GM12878 (cell line): ENCODE measurements at regions not wholly inside any gene's neighbourhood (a gene's known extent, or its start where the extent isn't known, plus 50 kb on each side); places are given as distances from the start of the nearest gene placed in this dataset.

Experiments used
- ATAC-seq: fragments of 200-7000 bp; cut with Tn5 transposase; 3 replicates; pipeline ENCODE4 v1.9.1; 2020; ENCODE audit warnings: mild to moderate bottlenecking, moderate library complexity
- BruUV-seq: library from RNA; stranded (reverse); fragments of 400-500 nt; replicated peaks from 2 replicates; lab custom pipeline; 2021; lab: Mats Ljungman, UMichigan
- CTCF ChIA-PET: fragments of 300-600 bp; sonication (Branson Sonifier 250); formaldehyde crosslinking; extraction: SDS; loops from one replicate; lab custom pipeline; 2021; ENCODE audit warnings: inconsistent platforms; lab: Yijun Ruan, JAX
- POLR2A ChIA-PET: fragments of 350-600 bp; formaldehyde crosslinking; extraction: SDS; loops from one replicate; lab custom pipeline; 2021; ENCODE audit warnings: inconsistent platforms; lab: Charles Lee
- RAD21 ChIA-PET: fragments of 300-600 bp; sonication (Branson Sonifier 250); formaldehyde crosslinking; loops from one replicate; lab custom pipeline; 2023; ENCODE audit warnings: antibody characterized with exemption; ENCODE audit not compliant: unreplicated experiment; lab: Charles Lee
- SMC1A ChIA-PET: fragments of 300-600 bp; sonication (Branson Sonifier 250); formaldehyde crosslinking; loops from one replicate; lab custom pipeline; 2023; ENCODE audit not compliant: unreplicated experiment, uncharacterized antibody; lab: Charles Lee
- DNase-seq: peaks from one replicate; pipeline ENCODE4 v3.0.0-alpha.2; 2011; ENCODE audit warnings: low read depth, low spot score
- FAIRE-seq: peaks from 3 replicates; lab custom pipeline; 2011; peaks lifted over from hg19 to GRCh38; lab: Jason Lieb, UNC
- H2AFZ ChIP-seq: 2 replicates; pipeline ENCODE4 v1.6.0; 2011; ENCODE audit warnings: low read depth, low read length, control low read depth; ENCODE audit not compliant: control insufficient read depth
- H3K27ac ChIP-seq: 2 replicates; pipeline ENCODE4 v1.5.1; 2011; ENCODE audit warnings: control low read depth; ENCODE audit not compliant: control insufficient read depth, insufficient read depth
- H3K27me3 ChIP-seq, 2 experiments: replicated peaks in 1 of 2; 2 replicates each; pipeline versions ENCODE4 v1.6.0 to v1.6.1; 2011; ENCODE audit warnings: low read length in 1 of 2; ENCODE audit not compliant: control insufficient read depth in 2 of 2, insufficient read depth in 2 of 2
- H3K36me3 ChIP-seq, 2 experiments: 2 replicates each; pipeline ENCODE4 v1.5.1; 2011; ENCODE audit warnings: low read length in 1 of 2; ENCODE audit not compliant: control insufficient read depth in 2 of 2, insufficient read depth in 2 of 2
- H3K4me1 ChIP-seq: 2 replicates; pipeline ENCODE4 v1.6.1; 2011; ENCODE audit warnings: mild to moderate bottlenecking, low read length, moderate library complexity, mixed read lengths; ENCODE audit not compliant: control insufficient read depth, insufficient read depth
- H3K4me2 ChIP-seq: 2 replicates; pipeline ENCODE4 v1.6.0; 2011; ENCODE audit warnings: control low read depth; ENCODE audit not compliant: control insufficient read depth, insufficient read depth
- H3K4me3 ChIP-seq: fragments of 200-600 bp; sonication (generic); 2 replicates; pipeline ENCODE4 v1.5.1; 2016
- H3K79me2 ChIP-seq: 2 replicates; pipeline ENCODE4 v1.6.0; 2011; ENCODE audit warnings: low read length; ENCODE audit not compliant: control insufficient read depth, insufficient read depth
- H3K9ac ChIP-seq: 2 replicates; pipeline ENCODE4 v1.8.0; 2011; ENCODE audit warnings: low read length, control low read depth, mixed read lengths; ENCODE audit not compliant: control insufficient read depth, insufficient read depth
- H3K9me3 ChIP-seq: replicated peaks from 3 replicates; pipeline ENCODE4 v1.5.1; 2011; ENCODE audit warnings: mild to moderate bottlenecking, low read length; ENCODE audit not compliant: control insufficient read depth, insufficient read depth
- H4K20me1 ChIP-seq: 2 replicates; pipeline ENCODE4 v1.6.0; 2011; ENCODE audit not compliant: control insufficient read depth, insufficient read depth
- ASH2L ChIP-seq: fragments of 300-600, 200-600 bp; sonication (generic); IDR thresholded peaks from 2 replicates; pipeline ENCODE4 v1.6.1; 2017; ENCODE audit warnings: low read depth, mild to moderate bottlenecking, borderline replicate concordance
- BACH1 ChIP-seq: fragments of 450-650 bp; IDR thresholded peaks from 2 replicates; pipeline ENCODE4 v1.6.1; 2017; ENCODE audit warnings: mild to moderate bottlenecking, borderline replicate concordance
- BRCA1 ChIP-seq: IDR thresholded peaks from 2 replicates; pipeline ENCODE4 v1.6.1; 2011; ENCODE audit warnings: low read depth, low read length, improper control_type of control experiment
- CHD4 ChIP-seq: fragments of 200-600 bp; sonication (generic); IDR thresholded peaks from 2 replicates; pipeline ENCODE4 v1.6.1; 2016; ENCODE audit warnings: mild to moderate bottlenecking
- HCFC1 ChIP-seq: fragments of 150-350 bp; IDR thresholded peaks from 2 replicates; pipeline ENCODE4 v1.6.1; 2014; ENCODE audit warnings: low read length
- HDAC2 ChIP-seq: fragments of 200-600 bp; sonication (generic); IDR thresholded peaks from 2 replicates; pipeline ENCODE4 v1.6.1; 2017
- HDGF ChIP-seq: fragments of 450-650 bp; IDR thresholded peaks from 2 replicates; pipeline ENCODE4 v1.6.1; 2016; ENCODE audit warnings: antibody characterized with exemption
- KAT2A ChIP-seq: conservative IDR thresholded peaks from 2 replicates; pipeline ENCODE4 v1.6.1; 2011; ENCODE audit warnings: low read depth, low read length; ENCODE audit not compliant: control insufficient read depth
- MEF2B ChIP-seq: fragments of 450-650 bp; IDR thresholded peaks from 2 replicates; pipeline ENCODE4 v1.6.1; 2018; ENCODE audit warnings: mild to moderate bottlenecking, moderate library complexity; ENCODE audit not compliant: partially characterized antibody, poor library complexity, severe bottlenecking
- POLR2AphosphoS2 ChIP-seq: IDR thresholded peaks from 2 replicates; pipeline ENCODE4 v1.6.1; 2011; ENCODE audit warnings: low read depth, mild to moderate bottlenecking, low read length, improper control_type of control experiment, moderate library complexity
- STAT1 ChIP-seq: fragments of 450-650 bp; conservative IDR thresholded peaks from 2 replicates; pipeline ENCODE4 v1.6.1; 2014; ENCODE audit warnings: antibody characterized with exemption, mild to moderate bottlenecking
- SUPT20H ChIP-seq: IDR thresholded peaks from 2 replicates; pipeline ENCODE4 v1.6.1; 2011; ENCODE audit warnings: low read depth, mild to moderate bottlenecking, low read length, moderate library complexity, borderline replicate concordance; ENCODE audit not compliant: control insufficient read depth
- ZBTB40 ChIP-seq: fragments of 450-650 bp; IDR thresholded peaks from 2 replicates; pipeline ENCODE4 v1.6.1; 2016; ENCODE audit warnings: mild to moderate bottlenecking, moderate library complexity, borderline replicate concordance
- WGBS: methylation state at CpG from one replicate; pipeline ENCODE4 v1.1.6; 2016; ENCODE audit warnings: low lambda C conversion rate; ENCODE audit not compliant: insufficient replicate concordance, insufficient coverage; ENCODE audit errors: missing lambda C conversion rate; 5-methylcytosine and 5-hydroxymethylcytosine counted together
- in situ Hi-C: fragments of 300-500 bp; cut with MboI; formaldehyde crosslinking; loops from 9 replicates; pipeline ENCODE4 v1.14.3; 2018; ENCODE audit warnings: mixed read lengths
- intact Hi-C: fragments of 100-400 bp; cut with micrococcal nuclease; formaldehyde crosslinking; loops from one replicate; pipeline ENCODE4 v1.14.2; 2022; ENCODE audit not compliant: unreplicated experiment
- TF ChIP-seq, protein P1 (sequence below): fragments of 450-650 bp; IDR thresholded peaks from 2 replicates; pipeline ENCODE4 v1.6.1; 2016; ENCODE audit warnings: mild to moderate bottlenecking

- ChIA-PET POLR2A (no interaction called here), SMC1A (no interaction called here), RAD21 (no interaction called here), CTCF (interaction anchor here (0.8 kb wide), 1 partner anchor 333 kb away, joined by 3 read pairs; no protein-coding TSS in a partner anchor)
- no peak overlapping the region for H3K4me3 ChIP-seq
- H3K27ac ChIP-seq: no peak overlapping the region
- H3K36me3 ChIP-seq: no peaks in the 10 kb centered on the region
- intact Hi-C loops (loop anchor here (5.0 kb wide), 1 partner anchor 334 kb away; no protein-coding TSS in a partner anchor), in situ Hi-C loops (no loop called here)
- no peak overlapping the region for H3K4me2 ChIP-seq
- H2AFZ ChIP-seq: no peak overlapping the region
- no peak overlapping the region for H3K9ac ChIP-seq
- no peak for FAIRE-seq
- no peaks in the 10 kb centered on the region for H3K4me1 ChIP-seq
- no peak for ATAC-seq
- H3K9me3 ChIP-seq: no peaks in the 10 kb centered on the region
- 20% methylated on average over 5 of the region's 6 CpGs for WGBS
- no TSS peak for BruUV-seq
- H3K27me3 ChIP-seq: no peaks in the 10 kb centered on the region
- DNase-seq: no peak
- no peaks in the 10 kb centered on the region for H3K79me2 ChIP-seq
- H4K20me1 ChIP-seq: 0 out of 2 replicates have a peak, but pooled peaks cover 2% of the 10 kb centered on the region
- TF ChIP-seq STAT1 (no peak), SUPT20H (no peak), BRCA1 (no peak), BACH1 (no peak), POLR2AphosphoS2 (no peak), ASH2L (no peak), HDAC2 (no peak), ZBTB40 (no peak), MEF2B (no peak), KAT2A (no peak), CHD4 (no peak), HDGF (no peak), HCFC1 (no peak)
- TF ChIP-seq, protein P1, sequence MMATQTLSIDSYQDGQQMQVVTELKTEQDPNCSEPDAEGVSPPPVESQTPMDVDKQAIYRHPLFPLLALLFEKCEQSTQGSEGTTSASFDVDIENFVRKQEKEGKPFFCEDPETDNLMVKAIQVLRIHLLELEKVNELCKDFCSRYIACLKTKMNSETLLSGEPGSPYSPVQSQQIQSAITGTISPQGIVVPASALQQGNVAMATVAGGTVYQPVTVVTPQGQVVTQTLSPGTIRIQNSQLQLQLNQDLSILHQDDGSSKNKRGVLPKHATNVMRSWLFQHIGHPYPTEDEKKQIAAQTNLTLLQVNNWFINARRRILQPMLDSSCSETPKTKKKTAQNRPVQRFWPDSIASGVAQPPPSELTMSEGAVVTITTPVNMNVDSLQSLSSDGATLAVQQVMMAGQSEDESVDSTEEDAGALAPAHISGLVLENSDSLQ: no peak
Measured at GRCh38 chr13:111401151-111401550, 80.7 kb downstream of the TEX29 start.
